ENCODE measurements at regions not wholly inside any gene's neighbourhood (a gene's known extent, or its start where the extent isn't known, plus 50 kb on each side); places are given as distances from the start of the nearest gene placed in this dataset.

GRCh38 chr17:55576237-55576995, 65.2 kb upstream of the SMIM36 start:
- TF ChIP-seq CTCF (optimal IDR thresholded peaks at IDR 0.05 in 1 of 3, IDR thresholded peaks at IDR 0.05 in 1 of 3, conservative IDR thresholded peaks at IDR 0.05 in 1 of 3; ENCODE audit: extremely low read depth in 1 of 3, insufficient read depth in 2 of 3, low read length in 3 of 3) (no peak), EZH2 (IDR thresholded peaks at IDR 0.05; ENCODE audit: low read length) (no peak)

All from keratinocyte (primary cell).